K562 (cell line): ENCODE measurements at regions not wholly inside any gene's neighbourhood (a gene's known extent, or its start where the extent isn't known, plus 50 kb on each side); places are given as distances from the start of the nearest gene placed in this dataset.

Experiments used
- ATAC-seq: fragments of 200-7000 bp; cut with Tn5 transposase; 3 replicates; pipeline ENCODE4 v1.9.1; 2020; ENCODE audit warnings: moderate library complexity
- BruUV-seq: library from RNA; stranded (reverse); fragments of 400-500 nt; replicated peaks from 2 replicates; lab custom pipeline; 2021; lab: Mats Ljungman, UMichigan
- CTCF ChIA-PET: fragments of 300-600 bp; formaldehyde crosslinking; extraction: SDS; loops from one replicate; lab custom pipeline; 2021; ENCODE audit warnings: low intra/inter-chr PET ratio; lab: Yijun Ruan, JAX
- POLR2A ChIA-PET: fragments of 300-600, 350-650 bp; sonication (Branson Sonifier 250); formaldehyde crosslinking; extraction: SDS; loops from one replicate; lab custom pipeline; 2021; ENCODE audit warnings: antibody characterized with exemption, inconsistent platforms; lab: Yijun Ruan, JAX
- DNase-seq, 4 experiments: peaks; one replicate each; pipeline versions ENCODE4 v3.0.0 to v3.0.0-alpha.2; 2011 to 2018; ENCODE audit warnings: low spot score in 3 of 4, mixed read lengths in 3 of 4; ENCODE audit errors: extremely low read depth in 1 of 4
- FAIRE-seq: peaks from 2 replicates; lab custom pipeline; 2011; peaks lifted over from hg19 to GRCh38; lab: Jason Lieb, UNC
- H2AFZ ChIP-seq: 2 replicates; pipeline ENCODE4 v1.6.0; 2011; ENCODE audit warnings: low read depth, low read length, control low read depth, inconsistent platforms
- H3K27ac ChIP-seq: fragments of 200-600 bp; 3 replicates; pipeline ENCODE4 v1.8.0; 2011; ENCODE audit warnings: low read depth, mild to moderate bottlenecking, control low read depth, inconsistent platforms, low read length, moderate library complexity, mixed read lengths; ENCODE audit errors: extremely low read depth
- H3K27me3 ChIP-seq, 2 experiments: fragments of 300-600 bp in 1 of 2; 2 replicates in 1 of 2; 3 replicates in 1 of 2; pipeline versions ENCODE4 v1.6.0 to v1.8.0; 2011; ENCODE audit warnings: inconsistent platforms in 2 of 2, low read length in 2 of 2, mild to moderate bottlenecking in 1 of 2, mixed read lengths in 1 of 2, moderate library complexity in 1 of 2; ENCODE audit not compliant: control insufficient read depth in 2 of 2, insufficient read depth in 2 of 2
- H3K36me3 ChIP-seq: fragments of 300-600 bp; 3 replicates; pipeline ENCODE4 v1.8.0; 2011; ENCODE audit warnings: mild to moderate bottlenecking, low read length, inconsistent platforms; ENCODE audit not compliant: control insufficient read depth, insufficient read depth
- H3K4me1 ChIP-seq, 2 experiments: fragments of 200-600 bp in 1 of 2; replicated peaks in 1 of 2; 2 replicates in 1 of 2; 3 replicates in 1 of 2; pipeline versions ENCODE4 v1.5.1 to v1.8.0; 2011; ENCODE audit warnings: inconsistent platforms in 2 of 2, low read length in 2 of 2, mild to moderate bottlenecking in 1 of 2, mixed read lengths in 1 of 2, moderate library complexity in 1 of 2; ENCODE audit not compliant: control insufficient read depth in 2 of 2, insufficient read depth in 2 of 2
- H3K4me2 ChIP-seq: 2 replicates; pipeline ENCODE4 v1.6.1; 2011; ENCODE audit warnings: low read length, control low read depth, inconsistent platforms, mixed read lengths; ENCODE audit not compliant: insufficient read depth
- H3K4me3 ChIP-seq: fragments of 200-600 bp; sonication (generic), shearing (Covaris generic); 2 replicates; pipeline ENCODE4 v1.5.1; 2016; ENCODE audit warnings: control low read depth, inconsistent platforms
- H3K79me2 ChIP-seq: fragments of 200-600 bp; 3 replicates; pipeline ENCODE4 v1.8.0; 2011; ENCODE audit warnings: low read length, inconsistent platforms; ENCODE audit not compliant: control insufficient read depth, insufficient read depth
- H3K9ac ChIP-seq, 2 experiments: 2 replicates each; pipeline versions ENCODE4 v1.6.0 to v1.6.1; 2011; ENCODE audit warnings: low read depth in 2 of 2, low read length in 2 of 2, control low read depth in 1 of 2, inconsistent platforms in 1 of 2, mild to moderate bottlenecking in 1 of 2, mixed read lengths in 1 of 2; ENCODE audit not compliant: insufficient read depth in 1 of 2
- H3K9me1 ChIP-seq: one replicate; pipeline ENCODE4 v1.6.0; 2011; ENCODE audit warnings: inconsistent platforms, mild to moderate bottlenecking, low read length, moderate library complexity; ENCODE audit not compliant: control insufficient read depth, insufficient read depth
- H3K9me3 ChIP-seq: replicated peaks from 2 replicates; pipeline ENCODE4 v1.5.1; 2011; ENCODE audit warnings: low read depth, low read length, inconsistent platforms; ENCODE audit not compliant: control insufficient read depth, insufficient read depth
- H4K20me1 ChIP-seq: replicated peaks from 2 replicates; pipeline ENCODE4 v1.6.1; 2011; ENCODE audit warnings: low read length, inconsistent platforms, mixed read lengths; ENCODE audit not compliant: control insufficient read depth, insufficient read depth
- CREB3L1 ChIP-seq: fragments of 450-650 bp; IDR thresholded peaks from 2 replicates; pipeline ENCODE4 v1.6.1; 2014; ENCODE audit warnings: low read depth, mild to moderate bottlenecking, moderate library complexity, borderline replicate concordance
- NCOA4 ChIP-seq: fragments of 450-650 bp; IDR thresholded peaks from 2 replicates; pipeline ENCODE4 v1.6.1; 2018; ENCODE audit warnings: mild to moderate bottlenecking; ENCODE audit not compliant: partially characterized antibody
- NR1H2 ChIP-seq: sonication (generic); formaldehyde crosslinking; IDR thresholded peaks from 2 replicates; pipeline ENCODE4 v1.4.0; 2020; ENCODE audit warnings: mild to moderate bottlenecking, missing genetic modification reagents
- NRF1 ChIP-seq, 2 experiments: fragments of 450-650 bp; IDR thresholded peaks in 1 of 2; conservative IDR thresholded peaks in 1 of 2; 2 replicates each; pipeline ENCODE4 v1.6.1; 2014; ENCODE audit warnings: mild to moderate bottlenecking in 2 of 2
- PRPF4 ChIP-seq: fragments of 200-400 bp; formaldehyde crosslinking; IDR thresholded peaks from one replicate; pipeline ENCODE4 v1.6.1; 2017; ENCODE audit warnings: low read length, low read depth, mild to moderate bottlenecking; ENCODE audit not compliant: insufficient read depth, poor library complexity, severe bottlenecking
- RBM15 ChIP-seq: fragments of 200-400 bp; formaldehyde crosslinking; IDR thresholded peaks from 2 replicates; pipeline ENCODE4 v1.6.1; 2018; ENCODE audit warnings: mild to moderate bottlenecking, low read length, moderate library complexity; ENCODE audit not compliant: insufficient read depth
- RNF219 ChIP-seq: fragments of 250-450 bp; sonication (Bioruptor Pico); IDR thresholded peaks from 2 replicates; pipeline ENCODE4 v1.5.0; 2022; ENCODE audit warnings: mild to moderate bottlenecking
- SFPQ ChIP-seq: fragments of 200-400 bp; formaldehyde crosslinking; IDR thresholded peaks from 2 replicates; pipeline ENCODE4 v1.6.1; 2017; ENCODE audit warnings: mild to moderate bottlenecking, low read depth, low read length, moderate library complexity
- SRSF3 ChIP-seq: fragments of 200-400 bp; formaldehyde crosslinking; IDR thresholded peaks from 2 replicates; pipeline ENCODE4 v1.6.1; 2016; ENCODE audit warnings: mild to moderate bottlenecking, low read length, moderate library complexity; ENCODE audit not compliant: insufficient read depth
- ZBTB26 ChIP-seq: fragments of 450-650 bp; formaldehyde crosslinking; IDR thresholded peaks from 2 replicates; pipeline ENCODE4 v1.4.0; 2022; ENCODE audit warnings: missing genetic modification characterization
- ZNF124 ChIP-seq: sonication (generic); formaldehyde crosslinking; IDR thresholded peaks from 2 replicates; pipeline ENCODE4 v1.8.1; 2022; ENCODE audit warnings: missing genetic modification reagents
- ZNF140 ChIP-seq: fragments of 250-450 bp; sonication (Bioruptor Pico); IDR thresholded peaks from 2 replicates; pipeline ENCODE4 v1.8.0; 2021; ENCODE audit warnings: moderate library complexity, mild to moderate bottlenecking, inconsistent platforms
- ZNF699 ChIP-seq: fragments of 250-450 bp; sonication (Bioruptor Pico); IDR thresholded peaks from 2 replicates; pipeline ENCODE4 v1.8.0; 2021; ENCODE audit warnings: mild to moderate bottlenecking, moderate library complexity; ENCODE audit not compliant: insufficient replicate concordance
- WGBS: fragments of 100-300 bp; shearing (Covaris generic); methylation state at CpG from one replicate; pipeline ENCODE4 v1.1.6; 2016; ENCODE audit warnings: low coverage, mixed read lengths; ENCODE audit not compliant: insufficient coverage; ENCODE audit errors: missing lambda C conversion rate; 5-methylcytosine and 5-hydroxymethylcytosine counted together
- in situ Hi-C: fragments of 300-500 bp; cut with MboI; formaldehyde crosslinking; loops from 4 replicates; pipeline ENCODE4 v1.15.0; 2018; ENCODE audit warnings: inconsistent platforms, mixed read lengths
- intact Hi-C: fragments of 100-400 bp; cut with micrococcal nuclease; formaldehyde crosslinking; loops from 2 replicates; pipeline ENCODE4 v1.14.2; 2022
- TF ChIP-seq, protein P1 (sequence below), 2 experiments: fragments of 450-650 bp in 1 of 2; sonication (generic) in 1 of 2; formaldehyde crosslinking in 1 of 2; IDR thresholded peaks in 1 of 2; conservative IDR thresholded peaks in 1 of 2; 2 replicates each; pipeline versions ENCODE4 v1.6.1 to v1.8.1; 2016 to 2023; ENCODE audit warnings: mild to moderate bottlenecking in 2 of 2, moderate library complexity in 2 of 2, inconsistent platforms in 1 of 2, missing genetic modification reagents in 1 of 2

- Histone ChIP-seq H3K27me3 (no peaks in the 10 kb centered on the region), H3K4me3 (no peak overlapping the region), H3K79me2 (no peaks in the 10 kb centered on the region), H3K4me1 (no peaks in the 10 kb centered on the region), H3K4me2 (no peak overlapping the region), H4K20me1 (no peaks in the 10 kb centered on the region), H3K9me1 (no peaks in the 10 kb centered on the region), H3K9ac (no peak overlapping the region), H2AFZ (no peak overlapping the region), H3K36me3 (no peaks in the 10 kb centered on the region), H3K9me3 (no peaks in the 10 kb centered on the region), H3K27ac (no peak overlapping the region)
- TF ChIP-seq CREB3L1 (no peak), ZNF699 (no peak), RBM15 (no peak), ZBTB26 (CRISPR knock-in tag) (no peak), NRF1 (conservative IDR thresholded peaks at IDR 0.05 in 1 of 2, IDR thresholded peaks at IDR 0.05 in 1 of 2) (no peak), NCOA4 (no peak), ZNF140 (CRISPR knock-in tag) (no peak), RNF219 (CRISPR knock-in tag) (no peak), NR1H2 (no peak), ZNF124 (CRISPR knock-in tag) (no peak), SRSF3 (no peak), PRPF4 (no peak), SFPQ (no peak)
- TF ChIP-seq, protein P1, sequence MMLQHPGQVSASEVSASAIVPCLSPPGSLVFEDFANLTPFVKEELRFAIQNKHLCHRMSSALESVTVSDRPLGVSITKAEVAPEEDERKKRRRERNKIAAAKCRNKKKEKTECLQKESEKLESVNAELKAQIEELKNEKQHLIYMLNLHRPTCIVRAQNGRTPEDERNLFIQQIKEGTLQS (IDR thresholded peaks at IDR 0.05) = no peak
- TF ChIP-seq, protein P1 (CRISPR knock-in tag; conservative IDR thresholded peaks at IDR 0.05) = no peak
- intact Hi-C loops = no loop called here
- FAIRE-seq (no peak), ATAC-seq (no peak), DNase-seq (no peak)
- ChIA-PET CTCF (no interaction called here), POLR2A (no interaction called here)
- in situ Hi-C loops = no loop called here
- BruUV-seq = no TSS peak
- 0% methylated on average over 1 of the region's 1 CpG for WGBS
These were observed 606.7 kb upstream of the PCDH20 start for GRCh38 chr13:62022369-62022768.
